ENCODE measurements at regions not wholly inside any gene's neighbourhood (a gene's known extent, or its start where the extent isn't known, plus 50 kb on each side); places are given as distances from the start of the nearest gene placed in this dataset.
"Not testable (repeated sequence)": the region's sequence is repeated elsewhere in the genome, so short reads cannot be mapped to it uniquely, and the experiment has no call there.

DNA sequence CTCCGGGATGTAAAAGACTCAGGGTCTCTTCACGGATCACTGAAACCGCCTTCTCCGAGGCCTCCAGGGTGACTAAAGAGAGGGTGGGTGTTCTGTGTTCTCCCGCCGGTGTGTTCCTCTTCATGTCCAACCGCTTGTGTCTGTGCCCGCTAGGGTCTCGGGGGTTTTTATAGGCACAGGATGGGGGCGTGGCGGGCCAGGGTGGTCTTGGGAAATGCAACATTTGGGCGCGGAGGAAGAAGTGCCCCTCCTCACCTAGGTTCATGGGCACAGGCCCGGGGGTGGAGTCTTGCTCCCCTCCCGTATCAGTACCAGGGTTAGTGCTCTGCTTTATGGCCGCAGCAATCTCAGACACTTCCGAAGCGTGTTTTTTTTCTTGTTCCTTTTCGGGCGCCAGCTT, 95.3 kb upstream of the ZNF322 start:
- TF ChIP-seq, protein P1, sequence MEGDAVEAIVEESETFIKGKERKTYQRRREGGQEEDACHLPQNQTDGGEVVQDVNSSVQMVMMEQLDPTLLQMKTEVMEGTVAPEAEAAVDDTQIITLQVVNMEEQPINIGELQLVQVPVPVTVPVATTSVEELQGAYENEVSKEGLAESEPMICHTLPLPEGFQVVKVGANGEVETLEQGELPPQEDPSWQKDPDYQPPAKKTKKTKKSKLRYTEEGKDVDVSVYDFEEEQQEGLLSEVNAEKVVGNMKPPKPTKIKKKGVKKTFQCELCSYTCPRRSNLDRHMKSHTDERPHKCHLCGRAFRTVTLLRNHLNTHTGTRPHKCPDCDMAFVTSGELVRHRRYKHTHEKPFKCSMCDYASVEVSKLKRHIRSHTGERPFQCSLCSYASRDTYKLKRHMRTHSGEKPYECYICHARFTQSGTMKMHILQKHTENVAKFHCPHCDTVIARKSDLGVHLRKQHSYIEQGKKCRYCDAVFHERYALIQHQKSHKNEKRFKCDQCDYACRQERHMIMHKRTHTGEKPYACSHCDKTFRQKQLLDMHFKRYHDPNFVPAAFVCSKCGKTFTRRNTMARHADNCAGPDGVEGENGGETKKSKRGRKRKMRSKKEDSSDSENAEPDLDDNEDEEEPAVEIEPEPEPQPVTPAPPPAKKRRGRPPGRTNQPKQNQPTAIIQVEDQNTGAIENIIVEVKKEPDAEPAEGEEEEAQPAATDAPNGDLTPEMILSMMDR (IDR thresholded peaks at IDR 0.05) = not testable (repeated sequence)
- not testable (repeated sequence) for TF ChIP-seq POLR2A (IDR thresholded peaks at IDR 0.05)

Measured in body of pancreas (tissue), 4 donors.